BJ (cell line): ENCODE measurements at regions not wholly inside any gene's neighbourhood (a gene's known extent, or its start where the extent isn't known, plus 50 kb on each side); places are given as distances from the start of the nearest gene placed in this dataset.

Experiments used
- CTCF ChIA-PET: fragments of 350-600 bp; formaldehyde crosslinking; extraction: SDS; loops from one replicate; lab custom pipeline; 2021; ENCODE audit warnings: antibody characterized with exemption, inconsistent platforms; lab: Yijun Ruan, JAX
- POLR2A ChIA-PET: fragments of 300-600 bp; sonication (Branson Sonifier 250); formaldehyde crosslinking; extraction: SDS; loops from one replicate; lab custom pipeline; 2021; ENCODE audit warnings: antibody characterized with exemption; lab: Charles Lee
- DNase-seq: peaks from one replicate; pipeline ENCODE4 v3.0.0-alpha.2; 2011; ENCODE audit warnings: low read depth
- H3K27me3 ChIP-seq: 2 replicates; pipeline ENCODE4 v1.6.0; 2011; ENCODE audit warnings: low read length; ENCODE audit not compliant: control insufficient read depth, insufficient read depth
- H3K36me3 ChIP-seq: 2 replicates; pipeline ENCODE4 v1.5.1; 2011; ENCODE audit warnings: low read length; ENCODE audit not compliant: control insufficient read depth, insufficient read depth
- H3K4me3 ChIP-seq: 2 replicates; pipeline ENCODE4 v1.5.1; 2011; ENCODE audit warnings: low read depth, mild to moderate bottlenecking, control low read depth, low read length
- CTCF ChIP-seq: IDR thresholded peaks from 2 replicates; pipeline ENCODE4 v1.5.1; 2011; ENCODE audit warnings: low read depth, mild to moderate bottlenecking, control low read depth, inconsistent platforms, low read length, moderate library complexity; ENCODE audit not compliant: insufficient read depth

GRCh38 chr1:188122646-188123045 lies 1293.9 kb downstream of the PLA2G4A start:
- ChIA-PET CTCF (no interaction called here), POLR2A (no interaction called here)
- no peaks in the 10 kb centered on the region for H3K36me3 ChIP-seq
- H3K27me3 ChIP-seq: no peaks in the 10 kb centered on the region
- no peak overlapping the region for H3K4me3 ChIP-seq
- DNase-seq: no peak
- TF ChIP-seq CTCF: no peak

- no peak for TF ChIP-seq CTCF
- DNase-seq: no peak
- ChIA-PET CTCF (no interaction called here), POLR2A (no interaction called here)
- no peak overlapping the region for H3K4me3 ChIP-seq
- no peaks in the 10 kb centered on the region for H3K27me3 ChIP-seq
- H3K36me3 ChIP-seq: no peaks in the 10 kb centered on the region
Measured at GRCh38 chr1:188127507-188127906, 1298.8 kb downstream of the PLA2G4A start.

DNA sequence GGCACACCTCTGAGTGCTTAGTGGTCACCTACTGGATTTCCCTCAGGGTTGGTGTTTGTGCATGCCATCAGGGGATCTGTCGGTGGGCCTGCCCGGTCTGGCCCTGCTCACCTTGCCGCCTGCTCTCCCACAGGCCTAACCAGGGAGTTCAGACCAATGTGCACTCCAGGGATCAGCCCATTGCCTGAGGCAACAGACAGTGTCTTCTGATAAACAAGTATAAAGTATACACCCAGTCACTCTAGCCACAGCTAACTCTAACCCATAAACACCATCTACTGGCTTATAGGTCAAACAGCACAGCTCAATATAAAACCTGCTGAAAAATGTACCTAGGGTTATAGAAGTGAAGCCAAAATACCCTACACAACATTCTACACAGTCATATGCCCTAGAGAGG lies 1300.0 kb downstream of the PLA2G4A start:
- Histone ChIP-seq H3K27me3 (no peaks in the 10 kb centered on the region), H3K4me3 (no peak overlapping the region), H3K36me3 (no peaks in the 10 kb centered on the region)
- no peak for DNase-seq
- peak; percentile 14; the same call in 1 of the 2 replicates for TF ChIP-seq CTCF
- CTCF ChIA-PET: interaction anchor here (1.2 kb wide), 1 partner anchor 12 kb away, joined by 3 read pairs; no protein-coding TSS in a partner anchor
- POLR2A ChIA-PET: no interaction called here

- no peaks in the 10 kb centered on the region for H3K27me3 ChIP-seq
- ChIA-PET POLR2A (no interaction called here), CTCF (no interaction called here)
- no peak for TF ChIP-seq CTCF
- H3K36me3 ChIP-seq: no peaks in the 10 kb centered on the region
- H3K4me3 ChIP-seq: no peak overlapping the region
- DNase-seq: no peak
Measured at GRCh38 chr1:188129856-188130838, 1301.4 kb downstream of the PLA2G4A start.

GRCh38 chr1:188137221-188137620 lies 1308.5 kb downstream of the PLA2G4A start:
- no peaks in the 10 kb centered on the region for H3K27me3 ChIP-seq
- POLR2A ChIA-PET: no interaction called here
- DNase-seq: no peak
- no peak overlapping the region for H3K4me3 ChIP-seq
- no peak for TF ChIP-seq CTCF
- H3K36me3 ChIP-seq: no peaks in the 10 kb centered on the region
- CTCF ChIA-PET: no interaction called here
